SK-N-SH (cell line): ENCODE measurements at regions not wholly inside any gene's neighbourhood (a gene's known extent, or its start where the extent isn't known, plus 50 kb on each side); places are given as distances from the start of the nearest gene placed in this dataset.

Source experiments
- CTCF ChIA-PET: fragments of 300-600, 350-600 bp; formaldehyde crosslinking; extraction: SDS; loops from one replicate; lab custom pipeline; 2021; lab: Yijun Ruan, JAX
- POLR2A ChIA-PET: fragments of 350-600 bp; sonication (Branson Sonifier 250); formaldehyde crosslinking; extraction: SDS; loops from one replicate; lab custom pipeline; 2020; ENCODE audit warnings: antibody characterized with exemption, inconsistent platforms; lab: Yijun Ruan, JAX
- DNase-seq: peaks from one replicate; pipeline ENCODE4 v3.0.0; 2012
- H2AFZ ChIP-seq: fragments of 200-600 bp; sonication (generic); 2 replicates; pipeline ENCODE4 v1.8.1; 2016; ENCODE audit warnings: antibody characterized with exemption, mild to moderate bottlenecking, low read depth
- H3F3A ChIP-seq: fragments of 200-600 bp; sonication (generic); replicated peaks from 2 replicates; pipeline ENCODE3; 2016; ENCODE audit warnings: antibody characterized with exemption, mild to moderate bottlenecking; ENCODE audit not compliant: insufficient read depth
- H3K27ac ChIP-seq, 2 experiments: fragments of 200-500 bp in 1 of 2; fragments of 200-600 bp in 1 of 2; sonication (Bioruptor generic) in 1 of 2; sonication (generic), shearing (Covaris generic) in 1 of 2; 2 replicates each; pipeline versions ENCODE4 v1.5.1 to v1.6.1; 2014 to 2016; ENCODE audit warnings: low read depth in 2 of 2, inconsistent platforms in 1 of 2, low read length in 1 of 2, mild to moderate bottlenecking in 1 of 2, mixed read lengths in 1 of 2
- H3K27me3 ChIP-seq: fragments of 200-600 bp; sonication (generic), shearing (Covaris generic); 2 replicates; pipeline ENCODE4 v1.6.1; 2016; ENCODE audit warnings: mixed run types; ENCODE audit not compliant: insufficient read depth
- H3K36me3 ChIP-seq, 2 experiments: fragments of 200-500 bp in 1 of 2; fragments of 200-600 bp in 1 of 2; sonication (Bioruptor generic) in 1 of 2; sonication (generic) in 1 of 2; replicated peaks in 1 of 2; 2 replicates each; pipeline versions ENCODE3 to v1.5.1; 2014 to 2016; ENCODE audit warnings: low read length in 1 of 2, mild to moderate bottlenecking in 1 of 2; ENCODE audit not compliant: insufficient read depth in 2 of 2, control insufficient read depth in 1 of 2
- H3K4me1 ChIP-seq, 2 experiments: fragments of 200-500 bp in 1 of 2; fragments of 200-600 bp in 1 of 2; sonication (Bioruptor generic) in 1 of 2; sonication (generic), shearing (Covaris generic) in 1 of 2; 2 replicates each; pipeline versions ENCODE4 v1.5.1 to v1.6.1; 2014 to 2016; ENCODE audit warnings: low read depth in 1 of 2, low read length in 1 of 2, mixed run types in 1 of 2; ENCODE audit not compliant: insufficient read depth in 2 of 2, control insufficient read depth in 1 of 2
- H3K4me2 ChIP-seq: fragments of 200-600 bp; sonication (generic), shearing (Covaris generic); 2 replicates; pipeline ENCODE4 v1.6.1; 2017; ENCODE audit warnings: mixed run types
- H3K4me3 ChIP-seq, 2 experiments: fragments of 200-500 bp in 1 of 2; fragments of 200-600 bp in 1 of 2; sonication (Bioruptor generic) in 1 of 2; sonication (generic), shearing (Covaris generic) in 1 of 2; 2 replicates each; pipeline versions ENCODE4 v1.5.1 to v1.8.1; 2014 to 2016; ENCODE audit warnings: low read depth in 2 of 2, inconsistent platforms in 1 of 2, low read length in 1 of 2, mild to moderate bottlenecking in 1 of 2, mixed read lengths in 1 of 2, moderate library complexity in 1 of 2
- H3K79me2 ChIP-seq: fragments of 200-600 bp; sonication (generic); 2 replicates; pipeline ENCODE4 v1.8.1; 2017; ENCODE audit warnings: mild to moderate bottlenecking; ENCODE audit not compliant: insufficient read depth
- H3K9ac ChIP-seq: fragments of 200-600 bp; sonication (generic); 2 replicates; pipeline ENCODE4 v1.6.1; 2017; ENCODE audit warnings: mixed run types
- H3K9me2 ChIP-seq: fragments of 200-600 bp; sonication (generic); 2 replicates; pipeline ENCODE4 v1.6.1; 2017; ENCODE audit warnings: mixed run types
- H3K9me3 ChIP-seq: fragments of 200-600 bp; sonication (generic); 2 replicates; pipeline ENCODE4 v1.6.1; 2017; ENCODE audit warnings: mixed run types, mild to moderate bottlenecking, moderate library complexity
- H4K20me1 ChIP-seq: fragments of 200-600 bp; sonication (generic); 2 replicates; pipeline ENCODE4 v1.6.1; 2017; ENCODE audit warnings: mild to moderate bottlenecking, mixed run types; ENCODE audit not compliant: insufficient read depth
- EZH2phosphoT487 ChIP-seq: fragments of 200-600 bp; sonication (generic); IDR thresholded peaks from 2 replicates; pipeline ENCODE4 v1.6.1; 2017; ENCODE audit warnings: low read depth, mixed run types, mild to moderate bottlenecking, antibody characterized with exemption, moderate library complexity, borderline replicate concordance
- IRF3 ChIP-seq: fragments of 150-350 bp; IDR thresholded peaks from 2 replicates; pipeline ENCODE4 v1.6.1; 2016; ENCODE audit warnings: mild to moderate bottlenecking, low read depth, low read length
- JUND ChIP-seq: IDR thresholded peaks from 2 replicates; pipeline ENCODE4 v1.4.0; 2012
- MAX ChIP-seq: IDR thresholded peaks from 2 replicates; pipeline ENCODE4 v1.4.0; 2012; ENCODE audit warnings: low read depth
- MEF2A ChIP-seq: IDR thresholded peaks from 2 replicates; pipeline ENCODE4 v1.4.0; 2012; ENCODE audit warnings: low read depth, borderline replicate concordance
- MXI1 ChIP-seq: IDR thresholded peaks from 2 replicates; pipeline ENCODE4 v1.6.1; 2012; ENCODE audit warnings: mild to moderate bottlenecking, low read depth, low read length, improper control_type of control experiment
- NFIC ChIP-seq: IDR thresholded peaks from 2 replicates; pipeline ENCODE4 v1.4.0; 2012; ENCODE audit warnings: borderline replicate concordance
- NRF1 ChIP-seq: IDR thresholded peaks from 2 replicates; pipeline ENCODE4 v1.6.1; 2012; ENCODE audit warnings: low read depth, mild to moderate bottlenecking, low read length
- POLR2AphosphoS5 ChIP-seq: IDR thresholded peaks from 2 replicates; pipeline ENCODE4 v1.6.1; 2012; ENCODE audit warnings: low read depth, low read length
- RAD21 ChIP-seq: IDR thresholded peaks from 2 replicates; pipeline ENCODE4 v1.6.1; 2012; ENCODE audit warnings: mild to moderate bottlenecking, low read length
- REST ChIP-seq: IDR thresholded peaks from 2 replicates; pipeline ENCODE4 v1.6.1; 2012; ENCODE audit warnings: mild to moderate bottlenecking, low read depth, low read length, moderate library complexity
- SIN3A ChIP-seq: IDR thresholded peaks from 2 replicates; pipeline ENCODE4 v1.6.1; 2012; ENCODE audit warnings: low read depth, mild to moderate bottlenecking, low read length, moderate library complexity, borderline replicate concordance
- SMC3 ChIP-seq: IDR thresholded peaks from 2 replicates; pipeline ENCODE4 v1.6.1; 2012; ENCODE audit warnings: low read depth, low read length, improper control_type of control experiment
- TCF12 ChIP-seq: IDR thresholded peaks from 2 replicates; pipeline ENCODE4 v1.4.0; 2012
- TEAD4 ChIP-seq: IDR thresholded peaks from 2 replicates; pipeline ENCODE4 v1.4.0; 2012; ENCODE audit warnings: mild to moderate bottlenecking, borderline replicate concordance; ENCODE audit not compliant: insufficient read depth
- WGBS: methylation state at CpG from one replicate; pipeline ENCODE4 v1.1.6; 2017; ENCODE audit warnings: low lambda C conversion rate; 5-methylcytosine and 5-hydroxymethylcytosine counted together

GRCh38 chr12:4987076-4988046 is 56.3 kb upstream of the KCNA5 start:
- Histone ChIP-seq H3K79me2 (no peaks in the 10 kb centered on the region), H3K36me3 (no peaks in the 10 kb centered on the region), H3K27ac (no peak overlapping the region), H4K20me1 (no peaks in the 10 kb centered on the region), H2AFZ (no peak overlapping the region), H3K4me3 (no peak overlapping the region), H3K4me2 (no peak overlapping the region; the same call in 1 of the 2 replicates), H3K4me1 (no peaks in the 10 kb centered on the region), H3K27me3 (peaks cover 76% of the 10 kb centered on the region)
- no peak for DNase-seq
- ChIA-PET CTCF (interaction anchor here (0.9 to 1.7 kb wide), 2 partner anchors 130 to 132 kb away, joined by 3 to 4 read pairs; no protein-coding TSS in a partner anchor), POLR2A (no interaction called here)
- WGBS, result 5% methylated on average over 16 of the region's 17 CpGs
- no peak for TF ChIP-seq POLR2AphosphoS5
- TF ChIP-seq, all 33 proteins: peak for 0
- Histone ChIP-seq H3K9ac (no peak overlapping the region), H3K9me3 (no peaks in the 10 kb centered on the region), H3K9me2 (no peaks in the 10 kb centered on the region), H3F3A (no peaks in the 10 kb centered on the region)

- no peaks in the 10 kb centered on the region for H4K20me1 ChIP-seq
- CTCF ChIA-PET, result interaction anchor here (1.6 kb wide), 1 partner anchor 134 kb away, joined by 4 read pairs; no protein-coding TSS in a partner anchor
- H3K9me2 ChIP-seq, result no peaks in the 10 kb centered on the region
- H3K4me2 ChIP-seq, result no peak overlapping the region
- TF ChIP-seq SIN3A (no peak), IRF3 (no peak), RAD21 (no peak), EZH2phosphoT487 (no peak), SMC3 (no peak), NFIC (no peak), MXI1 (no peak), JUND (no peak), MEF2A (no peak), REST (no peak), TEAD4 (no peak), MAX (no peak), NRF1 (no peak), TCF12 (no peak)
- peaks cover 65% of the 10 kb centered on the region for H3K27me3 ChIP-seq
- H3K9ac ChIP-seq, result no peak overlapping the region
- H3F3A ChIP-seq, result no peaks in the 10 kb centered on the region
- no peaks in the 10 kb centered on the region for H3K36me3 ChIP-seq
- no peaks in the 10 kb centered on the region for H3K79me2 ChIP-seq
- H3K9me3 ChIP-seq, result no peaks in the 10 kb centered on the region
- no peak overlapping the region for H3K27ac ChIP-seq
- POLR2A ChIA-PET, result no interaction called here
- H3K4me3 ChIP-seq, result no peak overlapping the region
- H3K4me1 ChIP-seq, result no peaks in the 10 kb centered on the region
- no peak for DNase-seq
- WGBS, result 14% methylated on average over 6 of the region's 6 CpGs
- no peak overlapping the region for H2AFZ ChIP-seq
Measured at GRCh38 chr12:4991373-4991772, 52.3 kb upstream of the KCNA5 start.
